ENCODE measurements at regions not wholly inside any gene's neighbourhood (a gene's known extent, or its start where the extent isn't known, plus 50 kb on each side); places are given as distances from the start of the nearest gene placed in this dataset.

DNA sequence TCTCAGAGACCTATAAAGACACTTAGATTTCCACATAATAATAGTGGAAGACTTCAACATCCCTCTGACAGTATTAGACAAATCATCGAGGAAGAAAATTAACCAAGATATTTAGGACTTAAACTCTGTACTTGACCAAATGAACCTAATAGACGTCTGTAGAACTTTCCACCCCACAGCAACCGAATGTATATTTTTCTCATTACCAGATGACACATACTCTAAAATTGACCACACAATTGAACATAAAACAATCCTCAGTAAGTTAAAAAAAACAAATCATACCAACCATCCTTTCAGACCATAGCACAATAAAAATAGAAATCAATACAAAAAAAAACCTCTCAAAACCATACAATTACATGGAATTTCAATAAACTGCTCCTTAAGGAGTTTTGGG, 201.0 kb downstream of the POSTN start:
- POLR2A ChIA-PET = no interaction called here
- H3K27ac Mint-ChIP-seq = no peak overlapping the region
- ATAC-seq (no peak), DNase-seq (no peak)
- H3K4me1 Mint-ChIP-seq (ENCODE audit: low read depth) = no peaks in the 10 kb centered on the region
- peaks cover 9% of the 10 kb centered on the region for H3K9me3 Mint-ChIP-seq (ENCODE audit: insufficient read depth)
- H3K36me3 Mint-ChIP-seq (ENCODE audit: low read depth) = no peaks in the 10 kb centered on the region
- CTCF ChIA-PET = no interaction called here
- no peaks in the 10 kb centered on the region for H3K27me3 Mint-ChIP-seq (ENCODE audit: low read depth)
- H3K4me3 Mint-ChIP-seq = no peak overlapping the region

DNA sequence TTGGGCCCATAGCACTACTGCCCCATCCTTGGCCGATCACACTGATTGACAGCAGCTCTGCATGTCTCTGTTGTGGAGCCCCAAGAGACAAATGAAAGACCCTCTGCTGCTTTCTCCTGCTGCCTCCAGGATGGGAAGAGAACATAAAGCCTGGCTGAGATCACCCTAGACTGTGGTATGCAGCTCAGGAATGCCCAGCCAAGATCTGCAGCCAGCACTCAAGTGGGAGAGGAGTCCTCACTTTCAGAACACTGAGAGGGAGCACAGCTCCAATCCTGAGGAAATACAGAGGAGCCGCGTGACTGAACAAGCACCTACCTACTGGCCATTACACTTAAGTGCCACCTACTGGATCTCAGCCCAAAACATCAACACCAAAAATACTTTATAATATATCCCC, 203.0 kb downstream of the POSTN start:
- POLR2A ChIA-PET = no interaction called here
- ATAC-seq (no peak), DNase-seq (no peak)
- H3K27me3 Mint-ChIP-seq (ENCODE audit: low read depth) = no peaks in the 10 kb centered on the region
- CTCF ChIA-PET = no interaction called here
- H3K36me3 Mint-ChIP-seq (ENCODE audit: low read depth) = no peaks in the 10 kb centered on the region
- H3K9me3 Mint-ChIP-seq (ENCODE audit: insufficient read depth) = peaks cover 9% of the 10 kb centered on the region
- H3K27ac Mint-ChIP-seq = no peak overlapping the region
- H3K4me3 Mint-ChIP-seq = no peak overlapping the region
- no peaks in the 10 kb centered on the region for H3K4me1 Mint-ChIP-seq (ENCODE audit: low read depth)

DNA sequence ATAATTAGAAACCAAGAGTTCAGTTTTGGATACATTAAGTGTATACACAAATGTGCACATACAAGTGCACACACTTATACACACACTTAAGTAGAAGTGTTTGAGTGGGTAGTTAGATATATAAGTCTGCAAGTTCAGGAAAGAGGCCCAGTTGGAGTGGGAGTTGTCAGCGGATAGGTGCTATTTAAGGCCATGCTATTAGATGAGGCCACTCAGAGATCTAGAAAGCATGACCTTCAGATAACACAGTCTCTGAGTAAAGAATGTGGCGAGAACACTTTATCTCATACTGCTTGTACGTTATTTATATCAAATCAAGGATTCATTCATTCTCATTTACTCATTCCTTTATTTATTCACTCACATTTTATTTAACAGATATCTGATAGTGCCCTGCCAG, 206.2 kb downstream of the POSTN start:
- DNase-seq (no peak), ATAC-seq (no peak)
- no peaks in the 10 kb centered on the region for H3K36me3 Mint-ChIP-seq (ENCODE audit: low read depth)
- POLR2A ChIA-PET = no interaction called here
- no peaks in the 10 kb centered on the region for H3K27me3 Mint-ChIP-seq (ENCODE audit: low read depth)
- H3K27ac Mint-ChIP-seq = no peak overlapping the region
- CTCF ChIA-PET = no interaction called here
- no peaks in the 10 kb centered on the region for H3K4me1 Mint-ChIP-seq (ENCODE audit: low read depth)
- H3K4me3 Mint-ChIP-seq = no peak overlapping the region
- peaks cover 4% of the 10 kb centered on the region for H3K9me3 Mint-ChIP-seq (ENCODE audit: insufficient read depth)

DNA sequence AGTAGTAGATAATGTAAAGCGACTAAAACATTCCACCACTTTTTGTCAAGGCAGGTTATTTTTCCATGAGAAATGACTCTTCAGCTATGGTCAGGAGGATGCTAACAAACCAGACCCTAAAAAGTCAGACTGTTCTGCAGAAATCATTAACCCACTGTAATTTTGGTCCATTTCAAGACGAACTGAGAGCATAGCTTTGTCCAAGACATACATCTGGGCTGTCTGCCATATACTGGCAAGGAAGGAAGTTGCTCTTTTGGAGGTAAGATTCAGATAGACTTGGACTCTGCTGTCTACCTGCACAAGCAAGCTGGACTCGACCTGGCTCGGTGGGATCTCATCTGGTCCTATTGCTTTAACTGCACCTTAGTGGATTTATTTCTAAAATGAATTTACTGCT, 207.8 kb downstream of the POSTN start:
- no peak overlapping the region for H3K4me3 Mint-ChIP-seq
- no peak overlapping the region for H3K27ac Mint-ChIP-seq
- DNase-seq (no peak), ATAC-seq (no peak)
- POLR2A ChIA-PET = no interaction called here
- no peaks in the 10 kb centered on the region for H3K36me3 Mint-ChIP-seq (ENCODE audit: low read depth)
- no peaks in the 10 kb centered on the region for H3K4me1 Mint-ChIP-seq (ENCODE audit: low read depth)
- CTCF ChIA-PET = no interaction called here
- no peaks in the 10 kb centered on the region for H3K9me3 Mint-ChIP-seq (ENCODE audit: insufficient read depth)
- no peaks in the 10 kb centered on the region for H3K27me3 Mint-ChIP-seq (ENCODE audit: low read depth)

DNA sequence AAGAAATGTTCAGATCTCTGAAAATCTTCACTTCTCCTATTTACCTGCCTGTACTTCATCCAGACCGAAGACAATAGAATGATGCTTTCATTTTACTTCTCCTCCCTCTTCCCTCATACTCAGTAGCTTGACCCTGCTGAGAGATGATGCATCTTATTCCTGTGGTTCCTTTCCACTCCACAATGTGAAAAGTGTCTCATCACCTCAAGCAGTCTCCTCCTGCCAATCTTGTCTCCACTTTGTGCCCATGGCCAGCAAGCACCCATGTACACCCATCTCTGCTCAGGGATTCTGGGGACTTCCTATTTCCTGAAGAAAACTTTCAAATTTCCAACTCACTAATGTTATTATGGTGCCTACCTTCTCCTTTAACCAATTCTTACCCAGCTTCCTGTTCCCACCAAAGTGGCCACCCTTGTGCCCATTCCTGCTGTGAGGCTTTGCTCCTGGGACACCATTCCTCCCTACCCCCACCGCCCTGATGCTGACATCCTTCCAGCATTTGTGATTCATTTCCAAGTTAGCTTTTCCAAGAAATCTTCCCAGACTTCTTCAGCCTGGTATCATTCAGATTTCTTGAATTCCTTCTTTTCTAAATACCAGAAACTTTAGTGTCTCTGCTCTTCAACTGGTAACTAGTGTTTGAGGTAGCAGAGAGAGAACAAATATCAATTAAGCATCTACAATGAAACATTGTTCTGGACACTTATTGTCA, 212.5 kb downstream of the POSTN start:
- Mint-ChIP-seq H3K4me3 (no peak overlapping the region), H3K27me3 (ENCODE audit: low read depth) (no peaks in the 10 kb centered on the region), H3K4me1 (ENCODE audit: low read depth) (no peaks in the 10 kb centered on the region), H3K9me3 (ENCODE audit: insufficient read depth) (no peaks in the 10 kb centered on the region), H3K27ac (no peak overlapping the region), H3K36me3 (ENCODE audit: low read depth) (no peaks in the 10 kb centered on the region)
- ChIA-PET POLR2A (no interaction called here), CTCF (no interaction called here)
- DNase-seq (no peak), ATAC-seq (no peak)

DNA sequence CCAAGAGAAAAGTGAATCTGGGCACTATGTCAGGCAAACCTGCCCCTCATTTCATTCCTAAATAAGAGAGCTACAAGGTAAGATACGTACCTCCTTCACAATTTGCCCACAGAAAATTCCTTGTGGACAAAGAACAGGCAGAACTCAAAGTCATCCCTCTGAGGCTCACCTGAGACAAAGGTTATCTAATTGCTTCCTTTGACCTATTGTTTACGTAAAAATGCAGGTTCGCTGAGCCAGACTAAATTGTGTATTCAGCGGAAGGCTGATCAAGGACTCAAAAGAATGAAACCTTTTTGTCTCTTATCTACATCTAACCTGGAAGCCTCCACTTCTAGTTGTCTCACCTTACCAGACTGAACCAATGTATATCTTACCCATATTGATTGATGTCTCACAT, 213.3 kb downstream of the POSTN start:
- H3K4me3 Mint-ChIP-seq = no peak overlapping the region
- ATAC-seq (no peak), DNase-seq (no peak)
- H3K4me1 Mint-ChIP-seq (ENCODE audit: low read depth) = no peaks in the 10 kb centered on the region
- ChIA-PET POLR2A (no interaction called here), CTCF (no interaction called here)
- no peaks in the 10 kb centered on the region for H3K36me3 Mint-ChIP-seq (ENCODE audit: low read depth)
- no peak overlapping the region for H3K27ac Mint-ChIP-seq
- no peaks in the 10 kb centered on the region for H3K27me3 Mint-ChIP-seq (ENCODE audit: low read depth)
- no peaks in the 10 kb centered on the region for H3K9me3 Mint-ChIP-seq (ENCODE audit: insufficient read depth)

DNA sequence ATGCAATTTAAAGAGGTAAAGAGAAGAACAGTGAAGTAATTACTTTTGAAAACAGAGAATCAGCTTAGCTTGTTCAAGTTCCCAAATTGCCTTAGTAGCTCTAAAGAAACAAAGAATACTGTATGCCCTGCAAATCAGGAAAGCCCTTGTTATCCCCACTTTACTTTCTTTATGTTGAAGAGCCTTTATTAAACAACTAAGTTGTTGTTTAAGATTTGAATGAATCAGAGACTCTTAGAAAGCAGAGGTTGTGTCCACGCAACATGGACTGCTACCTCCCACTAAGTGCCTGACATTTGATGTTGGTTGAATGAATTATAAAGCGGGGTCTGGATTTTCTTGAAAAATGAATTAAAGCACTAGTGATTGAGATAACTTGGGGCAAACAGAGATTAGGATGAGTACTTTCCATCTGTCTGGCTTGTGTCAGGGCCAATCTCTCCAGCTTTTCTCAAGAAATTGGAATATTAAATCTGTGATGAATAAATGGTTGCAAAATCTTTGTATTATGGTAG, 214.7 kb downstream of the POSTN start:
- Mint-ChIP-seq H3K4me3 (no peak overlapping the region), H3K27me3 (ENCODE audit: low read depth) (no peaks in the 10 kb centered on the region), H3K27ac (no peak overlapping the region), H3K36me3 (ENCODE audit: low read depth) (no peaks in the 10 kb centered on the region), H3K4me1 (ENCODE audit: low read depth) (no peaks in the 10 kb centered on the region), H3K9me3 (ENCODE audit: insufficient read depth) (no peaks in the 10 kb centered on the region)
- no peak for ATAC-seq
- DNase-seq = no peak
- ChIA-PET CTCF (no interaction called here), POLR2A (no interaction called here)

DNA sequence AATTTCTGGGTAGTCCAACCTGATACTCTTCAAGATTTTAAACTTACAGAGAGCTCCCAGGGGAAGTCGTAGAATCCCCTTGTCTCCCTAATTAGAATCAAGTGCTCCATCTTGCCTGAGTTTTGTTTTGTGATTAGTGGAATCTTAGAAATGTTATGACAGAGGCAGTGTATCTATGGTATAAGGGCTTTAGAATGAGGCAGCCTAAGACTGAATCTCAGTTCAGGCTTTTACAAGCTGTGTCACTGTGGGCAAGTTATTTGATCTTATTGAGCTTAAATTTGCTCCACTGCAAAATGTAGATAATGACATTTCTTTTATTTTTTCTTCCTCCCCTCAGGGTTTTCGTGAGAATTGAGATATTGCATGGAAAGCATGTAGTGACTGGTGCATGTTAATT, 215.5 kb downstream of the POSTN start:
- H3K27ac Mint-ChIP-seq = no peak overlapping the region

DNA sequence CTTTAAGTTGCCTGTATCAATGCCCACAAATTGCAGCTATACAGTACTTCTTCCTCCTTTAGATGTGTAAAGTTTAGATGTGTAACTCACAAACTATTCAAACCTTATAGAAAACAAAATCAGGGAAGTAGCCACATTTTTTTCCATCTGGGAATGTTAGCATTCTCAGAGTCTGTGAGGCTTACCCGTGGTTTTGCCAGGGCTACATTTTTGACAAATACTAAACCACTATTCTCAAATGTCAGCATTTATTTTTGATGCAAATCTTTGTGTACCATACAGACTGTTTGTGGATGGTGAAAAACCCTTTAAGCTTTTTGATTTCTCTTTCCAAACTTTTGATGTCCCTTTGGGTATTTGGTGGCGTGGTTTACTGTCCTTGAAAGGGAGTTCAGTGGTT, 216.4 kb downstream of the POSTN start:
- H3K4me1 Mint-ChIP-seq (ENCODE audit: low read depth) = no peaks in the 10 kb centered on the region
- no peak overlapping the region for H3K27ac Mint-ChIP-seq
- no peak for DNase-seq

More for the DNA sequence above, 215.5 kb downstream of the POSTN start:
- Mint-ChIP-seq H3K9me3 (ENCODE audit: insufficient read depth) (no peaks in the 10 kb centered on the region), H3K4me1 (ENCODE audit: low read depth) (no peaks in the 10 kb centered on the region), H3K36me3 (ENCODE audit: low read depth) (no peaks in the 10 kb centered on the region), H3K4me3 (no peak overlapping the region), H3K27me3 (ENCODE audit: low read depth) (no peaks in the 10 kb centered on the region)
- ChIA-PET POLR2A (no interaction called here), CTCF (no interaction called here)
- ATAC-seq = no peak
- no peak for DNase-seq

DNA sequence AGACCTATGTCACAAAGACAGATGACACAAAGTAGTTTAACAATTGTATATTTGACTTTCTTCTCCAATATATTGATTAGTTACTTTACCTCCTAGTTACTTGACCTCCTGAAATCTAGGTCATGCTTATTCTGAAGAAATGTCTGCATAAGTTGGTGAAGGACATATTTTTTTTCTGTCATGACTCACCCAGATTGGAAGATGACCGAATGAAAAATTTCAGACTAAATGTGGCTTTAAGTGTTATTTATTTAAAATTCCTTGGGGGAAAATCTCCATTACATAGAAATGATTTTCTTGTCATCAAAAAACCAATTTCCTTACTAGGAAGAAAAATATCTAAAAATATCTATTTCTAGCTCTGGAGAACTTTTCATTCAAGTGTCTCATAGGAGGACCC, 217.1 kb downstream of the POSTN start:
- DNase-seq (no peak), ATAC-seq (no peak)
- Mint-ChIP-seq H3K4me3 (no peak overlapping the region), H3K4me1 (ENCODE audit: low read depth) (no peaks in the 10 kb centered on the region), H3K27me3 (ENCODE audit: low read depth) (no peaks in the 10 kb centered on the region), H3K27ac (no peak overlapping the region), H3K9me3 (ENCODE audit: insufficient read depth) (no peaks in the 10 kb centered on the region), H3K36me3 (ENCODE audit: low read depth) (no peaks in the 10 kb centered on the region)
- CTCF ChIA-PET = no interaction called here
- POLR2A ChIA-PET = no interaction called here

More for the DNA sequence above, 216.4 kb downstream of the POSTN start:
- Mint-ChIP-seq H3K27me3 (ENCODE audit: low read depth) (no peaks in the 10 kb centered on the region), H3K9me3 (ENCODE audit: insufficient read depth) (no peaks in the 10 kb centered on the region), H3K4me3 (no peak overlapping the region), H3K36me3 (ENCODE audit: low read depth) (no peaks in the 10 kb centered on the region)
- POLR2A ChIA-PET = no interaction called here
- CTCF ChIA-PET = no interaction called here
- no peak for ATAC-seq

DNA sequence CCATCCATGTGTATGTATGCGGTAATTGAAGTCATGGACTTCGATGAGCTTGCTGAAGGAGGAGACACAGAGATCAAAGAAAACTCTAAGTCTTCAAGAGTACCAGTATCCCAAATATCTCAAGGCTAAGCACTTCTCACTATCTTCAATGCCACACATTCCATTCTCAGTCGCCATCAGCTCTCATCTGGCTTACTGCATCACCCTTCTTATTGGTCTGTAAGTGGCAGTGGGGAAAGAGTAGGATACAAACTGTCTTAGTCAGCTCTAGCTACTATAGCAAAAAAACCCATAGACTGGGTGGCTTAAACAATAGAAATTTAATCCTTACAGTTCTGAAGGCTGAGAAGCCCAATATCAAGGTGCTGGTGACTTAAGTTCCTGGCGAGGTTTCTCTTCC, 218.7 kb downstream of the POSTN start:
- DNase-seq = no peak
- ATAC-seq = no peak
- ChIA-PET CTCF (no interaction called here), POLR2A (no interaction called here)
- no peak overlapping the region for H3K4me3 Mint-ChIP-seq
- H3K36me3 Mint-ChIP-seq (ENCODE audit: low read depth) = no peaks in the 10 kb centered on the region
- H3K27me3 Mint-ChIP-seq (ENCODE audit: low read depth) = no peaks in the 10 kb centered on the region
- no peaks in the 10 kb centered on the region for H3K9me3 Mint-ChIP-seq (ENCODE audit: insufficient read depth)
- H3K4me1 Mint-ChIP-seq (ENCODE audit: low read depth) = no peaks in the 10 kb centered on the region
- no peak overlapping the region for H3K27ac Mint-ChIP-seq

DNA sequence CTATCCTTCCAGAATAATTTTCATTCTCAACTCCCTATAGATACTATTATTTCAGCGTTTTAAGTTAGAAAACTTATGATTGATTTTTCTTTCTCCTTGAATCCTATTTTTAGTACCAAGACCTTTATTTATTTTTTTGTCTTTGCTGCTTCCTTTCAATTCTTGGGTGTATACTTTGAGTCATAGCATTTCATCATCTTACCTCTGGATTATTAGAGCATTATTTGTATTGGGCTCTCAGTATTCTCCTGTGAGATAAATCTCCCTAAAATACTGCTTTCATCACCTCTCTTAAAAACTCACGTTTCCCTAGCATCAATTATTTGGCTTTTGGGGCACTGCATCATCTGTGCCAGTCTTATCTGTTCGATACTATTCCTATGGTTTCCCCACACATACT, 222.8 kb downstream of the POSTN start:
- no peak overlapping the region for H3K27ac Mint-ChIP-seq
- no peak for DNase-seq
- no peak for ATAC-seq
- no peak overlapping the region for H3K4me3 Mint-ChIP-seq
- no peaks in the 10 kb centered on the region for H3K4me1 Mint-ChIP-seq (ENCODE audit: low read depth)
- ChIA-PET POLR2A (no interaction called here), CTCF (no interaction called here)
- no peaks in the 10 kb centered on the region for H3K36me3 Mint-ChIP-seq (ENCODE audit: low read depth)
- no peaks in the 10 kb centered on the region for H3K9me3 Mint-ChIP-seq (ENCODE audit: insufficient read depth)
- no peaks in the 10 kb centered on the region for H3K27me3 Mint-ChIP-seq (ENCODE audit: low read depth)

DNA sequence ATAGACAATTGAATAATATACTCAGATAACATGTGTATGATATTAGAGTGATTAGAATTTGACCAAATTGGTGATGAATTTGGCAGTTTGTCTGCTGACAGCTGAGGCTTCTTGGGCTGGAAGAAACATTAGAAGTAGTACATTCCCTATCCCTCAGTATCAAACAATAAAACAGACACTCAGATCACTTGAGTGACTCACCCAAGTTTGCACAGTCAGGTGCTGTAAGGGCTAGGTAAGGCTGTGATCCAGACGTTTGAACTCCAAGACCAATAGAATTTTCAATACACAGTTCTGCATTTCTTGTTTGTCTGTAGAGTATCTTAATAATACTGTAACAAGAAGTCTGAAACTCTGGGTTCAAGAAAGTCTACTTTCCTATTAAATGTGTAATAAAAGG, 223.5 kb downstream of the POSTN start:
- Mint-ChIP-seq H3K4me3 (no peak overlapping the region), H3K4me1 (ENCODE audit: low read depth) (no peaks in the 10 kb centered on the region), H3K36me3 (ENCODE audit: low read depth) (no peaks in the 10 kb centered on the region), H3K27ac (no peak overlapping the region), H3K9me3 (ENCODE audit: insufficient read depth) (no peaks in the 10 kb centered on the region), H3K27me3 (ENCODE audit: low read depth) (no peaks in the 10 kb centered on the region)
- DNase-seq = no peak
- no peak for ATAC-seq
- CTCF ChIA-PET = no interaction called here
- POLR2A ChIA-PET = no interaction called here

Measured in activated CD8-positive, alpha-beta T cell treated with anti-CD3 and anti-CD28 coated beads, Interleukin-2, amount 10 ng/mL, durations not matched to agents 7 days and 5 days (primary cell).